ENCODE measurements at regions not wholly inside any gene's neighbourhood (a gene's known extent, or its start where the extent isn't known, plus 50 kb on each side); places are given as distances from the start of the nearest gene placed in this dataset.

- no peak for TF ChIP-seq CEBPZ (IDR thresholded peaks at IDR 0.05; ENCODE audit: low read length)
- TF ChIP-seq CAMTA2 (CRISPR knock-in tag; IDR thresholded peaks at IDR 0.05; ENCODE audit: borderline replicate concordance), result no peak
- TF ChIP-seq ZBTB42 (CRISPR knock-in tag; IDR thresholded peaks at IDR 0.05), result no peak
- no peak for TF ChIP-seq ZNF331 (CRISPR knock-in tag; IDR thresholded peaks at IDR 0.05)
Observed at GRCh38 chr21:35444391-35444790, 395.3 kb upstream of the RUNX1 start (continued).

GRCh38 chr21:35441868-35442582 lies 392.9 kb upstream of the RUNX1 start:
- Histone ChIP-seq H4K20me1 (ENCODE audit: insufficient read depth, low read length) (no peaks in the 10 kb centered on the region), H3K4me1 (ENCODE audit: insufficient read depth, low read length) (no peaks in the 10 kb centered on the region), H3K9me3 (ENCODE audit: low read length) (no peaks in the 10 kb centered on the region), H3K4me2 (ENCODE audit: low read depth, low read length) (no peak overlapping the region), H3K79me2 (ENCODE audit: insufficient read depth, low read length) (no peaks in the 10 kb centered on the region), H3K27me3 (ENCODE audit: control insufficient read depth in 1 of 2, insufficient read depth in 2 of 2, low read length in 2 of 2) (no peaks in the 10 kb centered on the region), H3K4me3 (replicated peaks in 1 of 3; ENCODE audit: insufficient read depth in 1 of 3, low read depth in 2 of 3, low read length in 3 of 3) (no peak overlapping the region), H3K9ac (ENCODE audit: insufficient read depth, low read depth, low read length) (no peak overlapping the region), H3K27ac (ENCODE audit: extremely low read length, insufficient read depth, low read length) (no peak overlapping the region), H3K36me3 (replicated peaks in 1 of 2; ENCODE audit: control insufficient read depth in 1 of 2, insufficient read depth in 2 of 2, low read length in 2 of 2) (no peaks in the 10 kb centered on the region), H2AFZ (ENCODE audit: low read length) (no peak overlapping the region)
- ChIA-PET CTCF (ENCODE audit: low intra/inter-chr PET ratio, low total read pairs) (no interaction called here), POLR2A (no interaction called here)
- DNase-seq (ENCODE audit: low spot score) (no peak), ATAC-seq (no peak), FAIRE-seq (no peak)
- intact Hi-C loops (cut with micrococcal nuclease; ENCODE audit: unreplicated experiment), result no loop called here
- in situ Hi-C loops (cut with HindIII; ENCODE audit: extremely low pct_ligation_motif_present, low pct_unique_long_range_greater_than_20kb), result no loop called here
- no TSS peak for BruUV-seq (replicated peaks)
- 60% methylated on average over 4 of the region's 4 CpGs for WGBS (ENCODE audit: low lambda C conversion rate)
- no peak for TF ChIP-seq ZNF589 (CRISPR knock-in tag; conservative IDR thresholded peaks at IDR 0.05)
- TF ChIP-seq ZNF768 (CRISPR knock-in tag; IDR thresholded peaks at IDR 0.05), result no peak
- TF ChIP-seq HOXA7 (CRISPR knock-in tag; IDR thresholded peaks at IDR 0.05), result no peak
- no peak for TF ChIP-seq GTF3A (CRISPR knock-in tag; conservative IDR thresholded peaks at IDR 0.05)
- TF ChIP-seq SETDB1 (CRISPR knock-in tag; IDR thresholded peaks at IDR 0.05; ENCODE audit: borderline replicate concordance), result no peak
- TF ChIP-seq DDIT3 (CRISPR knock-in tag; IDR thresholded peaks at IDR 0.05), result no peak
- no peak for TF ChIP-seq NBN (conservative IDR thresholded peaks at IDR 0.05)
- no peak for TF ChIP-seq PLSCR1 (CRISPR knock-in tag; IDR thresholded peaks at IDR 0.05; ENCODE audit: borderline replicate concordance)
- no peak for TF ChIP-seq TBX3 (IDR thresholded peaks at IDR 0.05; ENCODE audit: borderline replicate concordance)
- TF ChIP-seq SOX6 (IDR thresholded peaks at IDR 0.05), result no peak
- no peak for TF ChIP-seq SOX6 (CRISPR knock-in tag; IDR thresholded peaks at IDR 0.05)
- no peak for TF ChIP-seq MEF2D (CRISPR knock-in tag; IDR thresholded peaks at IDR 0.05)
- TF ChIP-seq ETS1 (CRISPR knock-in tag; IDR thresholded peaks at IDR 0.05), result no peak
- TF ChIP-seq GATAD2A (CRISPR knock-in tag; IDR thresholded peaks at IDR 0.05), result no peak

Data from HepG2 (cell line).